Heart left ventricle (tissue), 16 donors: ENCODE measurements at regions not wholly inside any gene's neighbourhood (a gene's known extent, or its start where the extent isn't known, plus 50 kb on each side); places are given as distances from the start of the nearest gene placed in this dataset.

ENCODE experiments used
- ATAC-seq, 4 donors: fragments of 200-7000 bp; cut with Tn5 transposase; one replicate each; pipeline ENCODE4 v1.9.1; 2020 to 2022; ENCODE audit warnings: moderate library complexity in 4 of 4, mild to moderate bottlenecking in 3 of 4, moderate number of reproducible peaks in 1 of 4
- DNase-seq, 5 donors: peaks; one replicate each; pipeline ENCODE4 v3.0.0-alpha.2; 2020
- H3K27ac ChIP-seq, 12 donors: fragments of 200-600 bp; sonication (generic) in 4 of 12; one replicate each; pipeline versions ENCODE4 v1.5.0 to v1.8.0; 2016 to 2022; ENCODE audit warnings: mild to moderate bottlenecking in 2 of 12
- H3K27me3 ChIP-seq, 9 donors: fragments of 200-600 bp; sonication (generic) in 2 of 9; one replicate each; pipeline versions ENCODE4 v1.5.1 to v1.8.0; 2016 to 2022; ENCODE audit warnings: mild to moderate bottlenecking in 3 of 9
- H3K36me3 ChIP-seq, 9 donors: fragments of 200-600 bp; sonication (generic) in 2 of 9; one replicate each; pipeline versions ENCODE4 v1.5.0 to v1.8.0; 2018 to 2022; ENCODE audit warnings: mild to moderate bottlenecking in 2 of 9
- H3K4me1 ChIP-seq, 12 donors: fragments of 200-600 bp; sonication (generic) in 4 of 12; one replicate each; pipeline versions ENCODE4 v1.5.0 to v1.8.0; 2016 to 2022; ENCODE audit warnings: mild to moderate bottlenecking in 3 of 12
- H3K4me3 ChIP-seq, 12 donors: fragments of 200-600 bp; sonication (generic) in 4 of 12; one replicate each; pipeline versions ENCODE4 v1.5.0 to v1.8.0; 2017 to 2022; ENCODE audit warnings: mild to moderate bottlenecking in 9 of 12, moderate library complexity in 4 of 12
- H3K9me3 ChIP-seq, 12 donors: fragments of 200-600 bp; sonication (generic) in 4 of 12; one replicate each; pipeline versions ENCODE4 v1.5.0 to v1.8.0; 2016 to 2022; ENCODE audit warnings: mild to moderate bottlenecking in 1 of 12
- CTCF ChIP-seq, 12 donors: fragments of 200-600 bp; sonication (generic) in 4 of 12; IDR thresholded peaks; one replicate each; pipeline versions ENCODE4 v1.5.0 to v1.8.0; 2018 to 2022; ENCODE audit warnings: antibody characterized with exemption in 12 of 12, mild to moderate bottlenecking in 5 of 12
- POLR2A ChIP-seq, 2 donors: fragments of 450-650 bp; IDR thresholded peaks; one replicate each; pipeline ENCODE4 v1.6.1; 2017; ENCODE audit warnings: antibody characterized with exemption in 2 of 2, mild to moderate bottlenecking in 2 of 2, moderate library complexity in 2 of 2
- WGBS, 4 donors: extraction: QIAGEN DNeasy Blood & Tissue Kit in 2 of 4; methylation state at CpG; one replicate each; pipeline versions ENCODE4 v1.1.5 to v1.1.7; 2013 to 2018; 5-methylcytosine and 5-hydroxymethylcytosine counted together
- intact Hi-C, 10 donors: fragments of 100-400 bp; cut with DNase I; formaldehyde crosslinking; loops; one replicate each; pipeline versions ENCODE4 v1.11.1 to v1.14.2; 2022
- donor health status: ischemic (EF 13 %, LVEDD 7.1; RV severe dilation, severe dysfunction).
- donor health status: healthy with polysubstance abuse.
- donor health status: DM: no; HTN: yes; CAD: no.
- donor health status: DM: no; HTN: no; CAD: no.
- donor health status: ischemic (EF 25% LVEDD 6.9; RV normal size, moderate dysfunction).
- donor health status: ischemic (EF 25% LVEDD 5.7; RV mildly dilated, moderate dysfunction).
- donor health status: healthy.
- donor health status: DM: yes; HTN: yes; CAD: no.
- donor health status: ischemic (EF 35%, LVEDD 5.7; RV mildly dilated, moderate dysfunction).
- donor health status: nonischemic (EF 11% LVEDD 7.7; RV severe dilation, severe dysfunction).
- donor health status: DM: yes; HTN: yes; CAD: no.
- donor health status: PGD.
- donor health status: ischemic (EF 29% LVEDD 5.4; RV normal size, mild dysfunction).
- donor health status: nonischemic (EF 23%, LVEDD 6.1; RV moderate dilation, normal function).

- Histone ChIP-seq H3K36me3 (no peaks in the 10 kb centered on the region), H3K4me1 (no peaks in the 10 kb centered on the region), H3K4me3 (no peak overlapping the region), H3K27ac (no peak overlapping the region), H3K9me3 (peaks cover 0 to 4% (median 0%) of the 10 kb centered on the region in 12 donors), H3K27me3 (no peaks in the 10 kb centered on the region)
- ATAC-seq (no peak), DNase-seq (no peak)
- TF ChIP-seq CTCF (IDR thresholded peaks at IDR 0.05): no peak
- TF ChIP-seq POLR2A (IDR thresholded peaks at IDR 0.05): no peak
- intact Hi-C loops: no loop called here
- WGBS, 4 donors: 88 to 93% (median 92%) methylated on average over 2 of the region's 2 CpGs
Observed at GRCh38 chr3:117611211-117611610, 901.6 kb downstream of the TUSC7 start.

- ATAC-seq (no peak), DNase-seq (no peak)
- intact Hi-C loops: no loop called here
- Histone ChIP-seq H3K27ac (no peak overlapping the region), H3K27me3 (no peaks in the 10 kb centered on the region), H3K36me3 (no peaks in the 10 kb centered on the region), H3K4me3 (no peak overlapping the region), H3K9me3 (no peaks in the 10 kb centered on the region), H3K4me1 (no peaks in the 10 kb centered on the region)
- WGBS, 4 donors: 88 to 95% (median 93%) methylated on average over 2 of the region's 2 CpGs
- TF ChIP-seq POLR2A (IDR thresholded peaks at IDR 0.05) (no peak), CTCF (IDR thresholded peaks at IDR 0.05) (no peak)
Observed at GRCh38 chr3:117616227-117616626, 906.6 kb downstream of the TUSC7 start.

GRCh38 chr3:117617906-117618305 is 908.3 kb downstream of the TUSC7 start:
- H3K27me3 ChIP-seq: no peaks in the 10 kb centered on the region
- WGBS, 4 donors: 85 to 96% (median 87%) methylated on average over 1 of the region's 1 CpG
- H3K4me1 ChIP-seq: no peaks in the 10 kb centered on the region
- DNase-seq (no peak), ATAC-seq (no peak)
- H3K27ac ChIP-seq: no peak overlapping the region
- TF ChIP-seq CTCF (IDR thresholded peaks at IDR 0.05) (no peak), POLR2A (IDR thresholded peaks at IDR 0.05) (no peak)
- no peaks in the 10 kb centered on the region for H3K36me3 ChIP-seq
- intact Hi-C loops: no loop called here
- H3K4me3 ChIP-seq: no peak overlapping the region
- H3K9me3 ChIP-seq: no peaks in the 10 kb centered on the region

- no peak for ATAC-seq
- intact Hi-C loops: no loop called here
- no peak for DNase-seq
- Histone ChIP-seq H3K27ac (no peak overlapping the region), H3K4me1 (no peaks in the 10 kb centered on the region), H3K4me3 (no peak overlapping the region), H3K27me3 (no peaks in the 10 kb centered on the region), H3K9me3 (no peaks in the 10 kb centered on the region), H3K36me3 (no peaks in the 10 kb centered on the region)
- no peak for TF ChIP-seq CTCF (IDR thresholded peaks at IDR 0.05)
- TF ChIP-seq POLR2A (IDR thresholded peaks at IDR 0.05): no peak
- WGBS, 4 donors: 57 to 80% (median 73%) methylated on average over 1 of the region's 1 CpG
Observed at GRCh38 chr3:117618462-117618861, 908.9 kb downstream of the TUSC7 start.
